NCI-H69 (cell line): ENCODE measurements at regions not wholly inside any gene's neighbourhood (a gene's known extent, or its start where the extent isn't known, plus 50 kb on each side); places are given as distances from the start of the nearest gene placed in this dataset.

ENCODE experiments used
- DNase-seq: peaks from one replicate; lab custom pipeline; 2025; lab: John Stamatoyannopoulos, UW

DNA sequence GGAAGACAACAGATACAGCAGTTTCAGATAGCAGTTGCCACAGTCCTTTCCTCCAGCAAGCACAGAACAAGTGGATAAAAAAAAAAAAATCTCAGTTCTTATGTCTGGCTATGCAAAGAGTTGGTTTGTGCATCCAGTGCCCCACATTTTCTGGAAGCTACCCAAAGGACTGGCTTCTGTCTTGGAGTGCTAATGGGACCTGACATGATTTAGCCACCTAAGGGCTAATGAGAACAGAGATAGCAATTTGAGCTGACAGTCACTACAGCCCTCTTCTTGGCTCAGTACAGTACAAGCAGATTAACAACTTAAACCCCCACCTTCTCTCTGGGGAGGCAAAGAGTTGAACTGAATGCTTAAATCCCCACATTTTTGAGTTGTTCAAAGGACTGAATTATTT lies 976.8 kb downstream of the TBC1D32 start:
- no peak for DNase-seq

DNA sequence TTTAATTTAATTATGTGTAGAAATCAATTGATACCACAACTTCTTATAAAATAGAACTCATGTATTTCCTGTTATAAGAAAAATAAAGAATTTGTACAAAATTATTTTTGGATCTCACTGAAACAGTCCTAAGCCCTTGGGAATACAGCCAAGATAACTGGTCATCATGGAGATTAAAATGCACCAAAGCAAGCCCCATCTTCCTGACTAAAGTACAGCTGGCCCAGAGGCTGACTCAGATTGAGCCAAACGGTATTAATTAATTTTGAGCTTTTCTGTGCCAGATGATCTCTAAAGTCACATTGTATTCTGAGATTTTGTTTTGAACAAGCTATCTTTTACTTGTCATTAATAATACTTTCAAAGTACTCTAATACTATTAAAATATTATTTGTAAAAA lies 978.5 kb downstream of the TBC1D32 start:
- no peak for DNase-seq

DNA sequence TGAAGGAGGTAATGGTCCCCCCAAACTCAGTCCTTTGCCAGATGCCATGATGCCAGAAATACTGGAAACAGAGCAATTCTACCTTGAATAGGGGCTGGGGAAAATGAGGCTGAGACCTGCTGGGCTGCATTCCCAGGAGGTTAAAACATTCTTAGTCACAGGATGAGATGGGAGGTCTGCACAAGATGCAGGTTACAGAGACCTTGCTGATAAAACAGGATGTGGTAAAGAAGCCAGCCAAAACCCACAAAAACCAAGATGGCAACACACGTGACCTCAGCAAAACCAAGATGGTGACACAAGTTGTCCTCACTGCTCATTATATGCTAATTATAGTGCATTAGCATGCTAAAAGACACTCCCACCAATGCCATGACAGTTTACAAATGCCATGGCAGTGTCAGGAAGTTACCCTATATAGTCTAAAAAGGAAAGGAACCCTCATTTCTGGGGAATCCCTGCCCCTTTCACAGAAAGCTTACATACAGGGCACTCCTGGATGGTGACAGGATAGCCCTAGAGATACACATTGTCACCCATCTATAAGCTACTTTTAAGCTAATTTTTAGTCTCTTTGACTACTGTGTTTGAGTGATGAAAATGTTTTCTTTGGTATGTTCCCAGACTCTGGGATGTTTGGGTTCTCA lies 979.7 kb downstream of the TBC1D32 start:
- DNase-seq, result no peak

DNA sequence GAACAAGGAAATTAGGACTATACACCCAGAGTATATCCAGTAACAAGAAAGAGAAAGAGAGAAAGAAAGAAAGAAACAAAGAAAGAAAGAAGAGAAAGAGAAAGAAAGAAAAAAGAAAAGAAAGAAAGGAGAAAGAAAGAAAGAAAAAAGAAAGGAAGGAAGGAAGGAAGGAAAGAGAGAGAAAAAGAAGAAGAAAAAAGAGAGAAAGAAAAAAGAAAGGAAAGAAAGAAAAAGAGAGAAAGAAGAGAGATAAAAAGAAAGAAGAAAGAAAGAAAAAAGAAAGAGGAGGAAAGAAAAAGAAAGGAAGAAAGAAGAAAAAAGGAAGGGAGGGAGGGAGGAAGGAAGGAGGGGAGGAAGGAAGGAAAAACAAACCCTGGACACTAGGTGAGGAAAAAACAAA lies 981.8 kb downstream of the TBC1D32 start:
- no peak for DNase-seq

DNA sequence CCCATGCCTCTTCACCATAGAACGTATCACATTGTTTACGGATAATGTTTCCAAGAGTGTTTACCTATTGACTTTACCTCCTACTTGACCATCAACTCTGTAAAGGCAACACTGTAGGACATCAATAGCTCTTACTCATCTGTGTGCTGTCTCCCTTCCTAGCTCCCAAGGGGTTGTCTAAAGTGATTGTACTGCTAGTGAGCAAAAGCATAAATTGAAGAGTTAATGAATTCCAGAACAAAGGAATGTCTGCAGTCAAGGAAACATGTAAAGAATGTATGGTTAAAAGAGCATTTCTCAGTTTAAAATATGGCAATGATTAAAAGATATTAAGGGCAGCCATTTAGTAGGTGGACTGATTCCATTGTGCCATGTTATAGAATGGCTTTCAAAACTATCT lies 985.4 kb downstream of the TBC1D32 start:
- DNase-seq, result no peak

DNA sequence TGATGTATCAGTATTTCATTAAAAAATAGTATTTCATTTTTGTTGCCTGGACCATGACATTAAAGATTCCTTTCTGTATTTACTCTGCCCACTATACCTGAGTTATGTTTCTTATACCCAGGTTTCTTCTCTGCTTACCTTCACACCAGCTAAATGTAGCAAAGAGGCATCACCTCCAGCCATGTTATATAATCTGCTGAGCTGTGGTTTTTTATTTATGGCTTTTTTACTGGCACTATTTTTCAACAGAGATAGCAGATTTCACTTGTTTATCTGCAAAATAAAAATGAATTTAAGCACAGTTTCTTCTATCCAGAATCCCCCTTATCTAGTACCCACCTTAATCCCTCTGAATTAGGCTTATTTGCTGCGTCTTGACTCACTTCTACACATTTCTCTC lies 979.0 kb upstream of the MAN1A1 start:
- DNase-seq, result no peak

DNA sequence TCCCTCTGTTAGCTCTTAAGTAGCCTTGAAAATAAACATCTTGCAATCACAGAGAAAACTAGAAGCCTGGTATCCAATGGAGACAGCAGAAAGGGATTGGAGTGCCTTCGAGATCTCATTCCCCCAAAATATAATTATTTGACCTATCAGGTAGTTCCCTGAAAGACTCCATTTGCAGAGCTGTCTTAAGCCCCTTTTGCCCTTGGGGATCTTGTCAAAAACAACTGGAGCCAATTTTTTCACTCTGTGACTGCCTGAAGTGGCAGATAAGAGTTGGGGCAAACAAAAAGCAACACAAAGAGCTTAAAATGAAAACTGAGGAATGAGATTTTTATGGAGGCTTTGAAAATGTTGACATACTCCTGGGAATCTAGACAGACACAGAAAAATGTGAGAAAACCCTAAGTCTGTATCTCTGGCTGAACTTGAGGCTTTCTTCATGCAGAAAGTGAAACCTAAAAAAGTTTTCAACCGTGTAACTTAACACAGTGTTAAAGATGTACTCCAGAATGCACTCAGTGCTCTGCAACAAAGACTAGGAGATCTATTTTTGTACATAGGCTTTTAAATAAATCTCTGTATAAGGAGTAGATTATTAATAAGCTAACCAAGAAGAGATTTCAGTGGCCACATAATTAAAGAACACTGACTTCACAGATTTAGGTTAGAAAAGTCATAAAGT lies 971.1 kb upstream of the MAN1A1 start:
- no peak for DNase-seq

DNA sequence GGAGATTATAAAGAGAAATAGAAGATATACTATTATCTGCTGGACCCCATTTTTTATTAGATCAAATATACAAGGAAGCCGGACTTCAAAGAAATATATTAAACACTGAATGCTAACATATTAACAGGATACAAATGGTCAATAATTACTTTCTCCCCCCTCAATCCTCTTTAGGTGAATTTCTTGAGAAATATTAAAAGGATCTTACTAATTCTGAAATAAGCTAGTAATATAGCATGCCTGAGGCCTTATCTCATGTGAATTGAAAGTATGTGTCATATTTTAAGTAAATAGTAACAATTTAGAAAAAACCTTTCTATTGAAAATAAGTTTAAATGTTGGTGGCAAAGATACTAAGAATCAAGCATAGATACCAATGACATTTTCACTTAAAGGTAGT lies 954.7 kb upstream of the MAN1A1 start:
- DNase-seq, result no peak

DNA sequence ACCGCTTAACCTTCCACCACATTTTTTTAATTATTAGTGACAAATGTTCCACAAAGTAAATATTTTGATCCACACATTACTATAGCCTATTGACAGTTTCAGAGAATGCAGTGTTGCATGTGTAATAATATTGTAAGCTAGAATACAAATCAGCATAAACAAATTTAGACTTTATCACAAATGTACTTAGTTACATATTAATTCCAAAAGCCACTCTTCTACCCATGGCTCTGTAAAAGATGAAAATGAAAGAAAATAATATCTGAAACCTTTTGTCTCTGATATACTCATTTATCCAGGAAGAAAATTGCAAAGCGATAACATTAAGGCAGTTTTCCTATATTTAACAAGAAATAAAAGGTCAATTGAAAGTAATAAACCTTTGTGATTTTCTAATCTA lies 954.0 kb upstream of the MAN1A1 start:
- no peak for DNase-seq

DNA sequence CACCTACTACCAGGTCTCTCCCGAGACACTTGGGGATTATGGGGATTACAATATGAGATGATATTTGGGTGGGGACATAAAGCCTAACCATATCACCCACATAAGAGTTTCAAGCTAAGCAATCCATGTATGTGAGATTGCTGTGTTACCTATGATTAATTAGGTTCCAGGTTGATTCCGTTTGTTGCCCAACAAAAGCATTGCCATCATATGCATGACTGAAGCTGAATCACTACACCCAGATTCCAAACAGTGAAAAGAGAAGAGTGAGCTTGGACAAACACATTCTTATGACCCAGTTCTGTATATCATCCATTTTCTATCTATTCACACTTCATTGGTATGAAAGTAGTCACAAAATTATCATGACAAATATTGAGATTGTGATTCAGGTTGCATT lies 952.5 kb upstream of the MAN1A1 start:
- DNase-seq, result peak; percentile 9

DNA sequence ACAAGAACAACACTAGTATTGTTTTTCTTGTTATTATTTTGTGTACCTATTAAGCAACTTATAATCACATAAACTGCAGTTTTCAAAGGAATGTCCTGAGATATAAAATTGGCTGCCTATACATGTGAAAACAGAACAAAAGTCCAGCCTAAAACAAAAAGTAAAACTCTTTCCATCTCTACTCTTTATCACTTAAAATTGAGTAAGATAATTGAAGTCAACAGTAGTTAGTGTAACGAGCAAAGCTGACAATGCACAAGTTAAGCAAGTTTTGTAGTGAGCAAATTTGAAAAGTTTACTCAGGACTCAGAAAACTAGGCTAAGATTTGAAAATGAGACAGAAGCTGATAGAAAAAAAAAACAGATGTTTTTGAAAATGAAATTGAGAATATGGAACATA lies 941.4 kb upstream of the MAN1A1 start:
- no peak for DNase-seq

DNA sequence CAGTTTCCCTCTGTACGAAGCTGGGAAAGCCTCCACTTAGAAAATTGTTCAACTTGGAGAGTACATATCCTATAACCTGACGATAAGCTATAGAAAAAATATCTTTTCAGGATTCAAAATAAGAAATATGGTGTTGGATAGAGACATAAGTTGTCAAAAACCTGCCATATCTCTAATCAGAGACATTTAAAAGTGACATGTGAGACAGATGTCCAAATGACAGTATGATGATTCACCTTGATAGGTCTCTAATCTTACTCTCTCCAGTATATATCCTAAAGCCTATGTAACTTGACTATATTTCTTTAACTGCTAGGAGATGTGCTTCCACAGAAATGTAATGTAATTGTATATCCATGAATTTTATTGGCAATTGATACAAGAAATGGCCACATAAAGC lies 932.4 kb upstream of the MAN1A1 start:
- no peak for DNase-seq

DNA sequence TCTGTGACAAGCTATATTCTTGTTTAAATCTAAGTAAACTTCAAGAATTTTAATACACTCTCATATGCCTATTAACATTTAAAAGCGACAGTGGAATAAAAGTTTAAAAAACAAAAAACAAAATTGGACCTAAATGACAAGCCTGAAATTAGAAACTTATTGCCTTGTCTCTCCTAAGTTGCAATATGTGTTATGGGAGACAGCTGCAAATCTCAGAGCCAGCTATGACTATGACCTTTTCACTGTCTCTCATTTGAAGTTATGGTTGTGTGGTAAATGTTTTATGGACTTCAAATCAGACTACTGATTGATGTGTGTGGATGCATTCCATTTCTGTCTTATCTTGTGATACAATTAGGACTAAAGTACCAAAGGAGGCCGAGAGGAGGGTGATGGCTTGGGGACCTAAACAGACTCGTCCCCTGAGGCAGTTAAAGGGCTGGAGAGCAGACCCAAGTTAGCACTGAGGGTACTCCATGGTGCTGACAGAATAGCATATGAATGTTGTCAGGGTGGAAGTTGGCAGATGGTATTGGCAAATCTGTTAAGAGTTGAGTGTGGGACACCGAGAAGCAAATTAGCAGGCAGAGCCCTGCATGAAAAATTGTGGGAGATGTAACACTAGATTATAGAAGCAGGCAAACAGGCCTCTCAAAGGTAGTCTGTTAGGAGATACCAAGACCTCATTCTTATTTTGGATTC lies 930.1 kb upstream of the MAN1A1 start:
- no peak for DNase-seq

DNA sequence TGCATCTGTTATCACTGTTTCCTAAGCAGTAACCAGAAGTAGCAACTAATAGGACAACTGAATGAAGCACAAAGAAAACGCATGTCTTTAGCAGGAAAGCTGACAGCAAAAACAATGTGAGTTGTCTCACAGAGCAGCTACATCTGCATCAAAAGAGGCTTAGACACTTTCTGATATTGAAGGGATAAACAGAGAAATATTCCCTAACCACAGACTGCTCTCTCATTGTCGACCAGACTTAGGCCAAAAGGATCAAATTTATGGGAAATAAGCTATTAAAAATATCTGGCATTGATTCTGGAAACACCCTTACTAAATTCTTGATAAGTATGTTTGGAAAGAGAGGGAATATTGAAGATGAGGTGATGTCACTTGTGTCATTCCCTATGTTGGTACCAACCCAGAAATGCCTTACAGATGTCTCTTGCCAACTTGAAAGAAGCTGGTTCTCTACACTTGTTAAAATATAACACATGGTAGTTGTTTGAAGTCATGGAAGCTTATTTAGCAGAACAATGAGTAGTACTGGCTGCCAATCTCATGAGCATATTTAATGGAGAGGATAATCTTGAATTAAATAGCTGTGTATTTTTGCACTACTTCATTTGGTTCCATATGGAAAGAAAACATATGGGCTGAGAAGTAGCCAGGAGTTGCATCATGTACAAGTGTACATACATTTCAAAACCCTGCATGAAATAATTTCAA lies 929.3 kb upstream of the MAN1A1 start:
- no peak for DNase-seq

DNA sequence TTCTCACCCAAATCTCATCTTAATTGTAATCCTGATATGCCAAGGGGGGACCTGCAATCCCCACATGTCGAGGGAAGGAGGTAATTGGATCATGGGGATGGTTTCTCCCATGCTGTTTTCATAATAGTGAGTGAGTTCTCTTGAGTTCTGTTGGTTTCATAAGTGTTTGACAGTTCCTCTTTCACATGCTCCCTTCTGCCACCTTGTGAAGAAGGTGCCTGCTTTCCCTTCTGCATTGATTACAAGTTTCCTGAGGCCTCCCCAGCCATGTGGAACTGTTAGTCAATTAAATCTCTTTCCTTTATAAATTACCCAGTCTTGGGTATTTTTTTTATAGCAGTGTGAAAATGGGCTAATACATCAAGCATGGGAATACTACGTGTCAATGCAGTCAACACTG lies 925.0 kb upstream of the MAN1A1 start:
- no peak for DNase-seq

DNA sequence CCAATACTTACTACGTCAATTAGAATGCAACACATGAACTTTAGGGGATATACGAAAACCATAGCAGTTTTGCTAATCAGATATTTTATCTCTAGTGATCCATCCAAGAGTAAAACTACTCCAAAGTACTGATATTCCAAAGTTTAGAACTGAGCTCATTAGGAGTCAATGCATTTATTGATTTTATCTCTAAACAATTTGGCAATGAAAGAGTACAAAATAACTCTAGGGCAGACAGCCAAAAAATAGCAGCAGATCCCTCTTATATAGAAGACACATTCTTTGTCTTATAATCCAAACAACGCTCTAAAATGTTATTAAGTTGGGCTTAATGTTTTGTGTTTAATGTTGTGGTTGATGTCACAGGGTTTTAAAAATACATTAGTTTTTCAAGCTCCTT lies 923.9 kb upstream of the MAN1A1 start:
- DNase-seq, result no peak

DNA sequence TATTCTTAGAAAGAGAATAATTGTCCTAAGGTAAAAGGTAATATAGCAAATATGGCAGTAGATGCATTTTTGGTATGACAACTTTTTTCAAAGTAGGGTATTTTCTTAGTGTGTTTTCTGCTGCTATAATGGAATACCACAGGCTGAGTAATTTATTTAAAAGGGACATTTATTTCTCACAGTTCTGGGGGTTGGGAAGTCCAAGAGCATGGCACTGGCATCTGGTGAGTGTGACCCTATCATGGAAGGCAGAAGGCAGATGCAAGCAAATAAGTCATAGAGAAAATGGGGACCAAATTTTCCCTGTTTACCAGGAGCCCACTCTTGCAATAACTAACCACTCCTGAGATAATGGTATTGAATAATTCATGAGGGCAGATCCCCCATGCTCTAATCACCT lies 922.5 kb upstream of the MAN1A1 start:
- DNase-seq, result no peak

DNA sequence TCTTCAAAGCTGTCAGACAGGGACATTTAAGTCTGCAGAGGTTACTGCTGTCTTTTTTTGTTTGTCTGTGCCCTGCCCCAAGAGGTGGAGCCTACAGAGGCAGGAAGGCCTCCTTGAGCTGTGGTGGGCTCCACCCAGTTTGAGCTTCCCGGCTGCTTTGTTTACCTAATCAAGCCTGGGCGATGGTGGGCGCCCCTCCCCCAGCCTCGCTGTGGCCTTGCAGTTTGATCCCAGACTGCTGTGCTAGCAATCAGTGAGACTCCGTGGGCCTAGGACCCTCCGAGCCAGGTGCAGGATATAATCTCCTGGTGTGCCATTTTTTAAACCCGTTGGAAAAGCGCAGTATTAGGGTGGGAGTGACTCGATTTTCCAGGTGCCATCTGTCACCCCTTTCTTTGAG lies 918.7 kb upstream of the MAN1A1 start:
- DNase-seq, result peak; percentile 42

DNA sequence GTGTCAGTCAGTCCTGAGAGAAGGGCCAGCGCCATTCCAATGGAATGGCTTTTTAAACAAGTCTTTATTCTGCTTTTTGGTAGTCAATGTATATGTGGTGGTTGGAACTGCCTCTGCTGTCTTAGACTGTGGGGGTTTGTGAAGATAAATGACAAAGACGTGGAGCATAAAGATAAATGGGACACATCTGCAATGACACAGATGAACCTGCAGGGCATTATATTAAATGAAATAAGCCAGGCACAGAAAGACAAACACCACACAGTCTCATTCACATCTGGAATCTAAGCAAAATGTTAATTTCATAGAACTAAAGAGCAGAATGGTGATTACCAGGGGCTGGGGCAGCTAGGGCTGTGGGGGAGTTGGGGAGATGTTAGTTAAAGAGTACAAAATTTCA lies 912.8 kb upstream of the MAN1A1 start:
- DNase-seq, result no peak

DNA sequence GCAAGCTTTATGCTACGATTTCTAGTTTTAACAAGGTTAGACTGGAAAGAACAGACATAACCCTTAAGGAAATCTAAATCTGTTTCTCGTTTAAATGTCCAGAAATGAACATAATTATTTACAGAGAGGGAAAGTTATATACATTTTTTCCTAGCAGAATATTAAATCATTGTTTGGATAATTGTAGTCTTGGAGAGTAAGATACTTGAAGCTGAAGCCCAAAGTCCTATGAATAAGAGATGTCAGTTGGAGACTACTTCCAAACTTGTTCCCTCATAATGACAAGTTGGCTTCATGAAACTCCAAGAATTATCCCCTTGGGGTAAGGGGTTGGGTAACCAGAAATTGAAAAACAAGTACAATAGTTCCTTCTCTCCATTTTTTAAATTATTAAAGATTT lies 911.1 kb upstream of the MAN1A1 start:
- DNase-seq, result no peak

DNA sequence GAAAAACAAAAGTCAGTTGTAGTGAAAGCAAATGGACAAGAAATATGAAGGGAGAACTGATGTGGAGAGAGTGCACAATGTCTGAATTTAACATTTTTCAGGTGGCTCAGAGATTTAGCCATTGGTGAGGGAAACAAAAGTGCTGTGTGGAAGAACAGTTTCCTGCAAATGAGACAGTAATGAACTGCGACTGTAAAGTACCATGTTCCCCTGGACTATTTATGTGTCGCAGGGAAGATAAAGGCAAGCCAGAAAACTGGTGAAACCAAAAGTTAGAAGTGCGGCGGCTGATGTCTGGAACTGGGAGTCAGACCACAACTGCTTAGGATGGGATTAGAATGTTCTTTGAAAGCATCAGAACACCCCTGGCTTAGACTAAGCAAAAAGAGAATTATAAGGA lies 905.1 kb upstream of the MAN1A1 start:
- no peak for DNase-seq

DNA sequence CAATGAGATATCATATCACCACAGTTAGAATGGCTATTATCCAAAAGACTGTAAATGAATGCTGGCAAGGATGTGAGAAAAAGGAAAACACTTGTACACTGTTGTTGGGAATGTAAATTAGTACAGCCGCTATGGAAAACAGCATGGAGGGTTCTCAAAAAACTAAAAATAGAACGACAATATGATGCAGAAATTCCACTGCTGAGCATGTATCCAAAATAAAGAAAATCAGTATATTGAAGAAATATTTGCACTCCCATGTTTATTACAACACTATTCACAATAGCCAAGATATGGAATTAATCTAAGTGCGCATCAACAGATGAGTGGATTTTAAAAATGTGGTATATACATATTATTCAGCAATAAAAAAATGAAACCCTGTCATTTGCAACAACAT lies 898.9 kb upstream of the MAN1A1 start:
- no peak for DNase-seq

DNA sequence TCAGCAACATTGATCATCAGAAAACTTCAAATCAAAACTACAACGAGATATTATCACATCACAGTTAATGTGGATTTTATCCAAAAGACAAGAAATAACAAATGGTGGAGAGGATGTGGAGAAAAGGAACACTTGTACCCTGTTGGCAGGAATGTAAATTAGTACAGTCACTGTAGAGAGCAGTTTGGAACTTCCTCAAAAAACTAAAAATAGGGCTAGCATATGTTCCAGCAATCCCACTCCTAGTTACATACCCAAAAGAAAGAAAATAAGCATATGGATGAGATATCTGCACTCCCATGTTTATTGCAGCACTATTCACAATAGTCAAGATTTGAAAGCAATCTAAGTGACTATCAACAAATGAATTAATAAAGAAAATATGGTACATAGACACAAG lies 887.7 kb upstream of the MAN1A1 start:
- DNase-seq, result no peak
